NCI-H446 (cell line): ENCODE measurements at regions not wholly inside any gene's neighbourhood (a gene's known extent, or its start where the extent isn't known, plus 50 kb on each side); places are given as distances from the start of the nearest gene placed in this dataset.

ENCODE experiments used
- DNase-seq, 2 experiments: peaks; one replicate each; lab custom pipeline; 2025; lab: John Stamatoyannopoulos, UW

DNA sequence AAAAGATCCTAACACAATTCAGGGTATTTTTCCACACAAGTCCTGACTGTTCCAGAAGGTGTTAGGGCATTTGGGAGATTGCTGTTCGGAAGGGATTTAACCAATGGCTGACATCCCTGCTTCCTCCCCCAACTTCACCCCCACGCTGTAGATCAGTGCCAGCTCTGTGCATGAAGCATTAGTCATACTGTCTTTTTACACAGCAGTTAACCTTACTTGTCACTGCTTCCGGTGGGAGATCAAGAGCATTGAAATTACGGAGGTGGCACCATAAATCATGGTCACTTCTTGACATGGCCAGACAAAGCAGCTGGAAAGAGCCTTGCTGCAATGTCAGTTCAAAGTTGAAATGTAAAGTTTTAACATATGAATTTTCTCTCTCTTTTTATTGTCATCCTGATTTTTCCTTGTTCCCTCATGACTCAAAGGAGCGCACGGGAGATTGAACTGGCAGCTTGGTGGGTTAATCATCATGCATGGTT lies 70.2 kb downstream of the HRH4 start:
- peak in 1 of 2 experiments; percentile 7 for DNase-seq

- no peak for DNase-seq
Measured at GRCh38 chr18:24534271-24534670, 73.8 kb downstream of the HRH4 start.

- no peak for DNase-seq
Measured at GRCh38 chr18:24534737-24535136, 74.3 kb downstream of the HRH4 start.

GRCh38 chr18:24535527-24536295 lies 75.3 kb downstream of the HRH4 start:
- DNase-seq, result no peak

DNA sequence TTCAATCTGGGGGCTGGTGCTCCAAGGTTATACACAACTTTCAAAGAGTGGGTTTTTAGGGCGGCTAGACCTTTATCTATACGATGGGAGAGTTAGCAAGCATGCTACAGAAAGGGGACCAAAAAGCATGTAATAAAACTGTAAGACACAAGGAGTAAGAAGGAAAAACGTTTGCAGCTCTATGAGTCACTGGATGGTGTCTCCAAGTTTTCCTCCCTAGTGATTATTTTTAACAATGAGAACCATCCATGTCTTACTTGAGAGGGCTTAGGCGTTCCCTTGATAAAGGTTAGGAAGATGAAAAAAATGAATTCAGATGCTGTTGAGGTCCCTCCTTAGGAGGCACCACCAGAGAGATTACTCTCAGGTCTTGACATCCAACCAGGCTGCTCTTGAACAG lies 75.9 kb downstream of the HRH4 start:
- no peak for DNase-seq

GRCh38 chr18:24536834-24537233 lies 76.4 kb downstream of the HRH4 start:
- DNase-seq, result no peak

- no peak for DNase-seq
Measured at GRCh38 chr18:24538414-24539264, 78.2 kb downstream of the HRH4 start.

GRCh38 chr18:24539866-24540617 lies 79.6 kb downstream of the HRH4 start:
- no peak for DNase-seq

- no peak for DNase-seq
Measured at GRCh38 chr18:24540896-24541295, 80.5 kb downstream of the HRH4 start.

GRCh38 chr18:24543086-24543794 lies 82.8 kb downstream of the HRH4 start:
- no peak for DNase-seq

DNA sequence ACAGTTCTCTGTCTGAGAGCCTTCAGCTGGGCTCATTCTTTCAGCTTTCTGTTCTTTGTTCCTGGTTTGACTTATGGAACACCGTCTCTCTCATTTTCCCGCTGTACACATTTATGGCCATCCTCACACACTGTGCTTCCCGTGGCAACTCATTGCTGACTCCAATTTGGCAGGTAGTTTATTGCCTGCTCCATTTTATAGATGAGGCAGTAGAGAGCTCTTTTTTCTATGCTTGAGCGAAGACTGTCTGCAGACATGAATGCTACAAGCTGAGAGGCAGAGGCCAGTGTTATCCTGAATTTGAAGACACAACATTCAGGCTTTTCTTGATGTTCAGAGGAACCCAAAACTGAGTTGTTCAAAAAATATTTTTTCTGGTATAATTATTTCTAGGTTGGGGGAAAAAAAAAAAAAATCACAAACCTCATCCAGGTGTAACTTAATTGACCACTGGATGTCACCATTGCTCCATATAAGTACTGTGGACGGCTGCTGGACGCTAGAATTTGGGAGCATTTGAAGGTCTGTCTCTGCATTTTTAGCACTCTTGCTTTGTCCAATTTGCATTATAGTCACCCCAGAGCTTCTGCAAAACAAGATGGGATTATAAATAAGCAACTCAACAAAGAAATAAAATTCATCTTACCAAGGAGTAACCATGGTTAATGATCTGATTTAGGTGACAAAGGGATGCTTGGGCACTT lies 83.5 kb downstream of the HRH4 start:
- peak; percentile 11 to 53 for DNase-seq

GRCh38 chr18:24544949-24545348 lies 84.5 kb downstream of the HRH4 start:
- DNase-seq, result no peak

GRCh38 chr18:24545651-24546050 lies 85.2 kb downstream of the HRH4 start:
- DNase-seq, result no peak

DNA sequence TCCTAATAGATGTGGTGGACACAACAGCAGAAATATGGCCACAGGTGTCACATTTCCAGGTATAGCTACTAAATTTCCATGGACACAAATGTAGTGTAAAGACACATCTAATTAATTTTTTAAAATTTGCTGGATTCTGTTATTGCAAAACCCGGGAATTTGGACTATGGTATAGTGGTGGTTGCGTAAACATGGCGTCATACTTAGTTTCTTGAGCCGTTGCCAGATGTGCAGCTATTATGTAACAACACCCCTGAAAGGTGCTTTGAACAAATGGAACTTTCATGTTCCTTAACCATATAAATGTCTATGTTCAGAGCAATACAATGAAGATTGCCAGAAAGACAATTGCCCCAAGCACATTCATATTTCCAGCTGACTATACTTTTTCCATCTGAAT lies 85.9 kb downstream of the HRH4 start:
- DNase-seq, result no peak

GRCh38 chr18:24548583-24548982 lies 88.1 kb downstream of the HRH4 start:
- no peak for DNase-seq

DNA sequence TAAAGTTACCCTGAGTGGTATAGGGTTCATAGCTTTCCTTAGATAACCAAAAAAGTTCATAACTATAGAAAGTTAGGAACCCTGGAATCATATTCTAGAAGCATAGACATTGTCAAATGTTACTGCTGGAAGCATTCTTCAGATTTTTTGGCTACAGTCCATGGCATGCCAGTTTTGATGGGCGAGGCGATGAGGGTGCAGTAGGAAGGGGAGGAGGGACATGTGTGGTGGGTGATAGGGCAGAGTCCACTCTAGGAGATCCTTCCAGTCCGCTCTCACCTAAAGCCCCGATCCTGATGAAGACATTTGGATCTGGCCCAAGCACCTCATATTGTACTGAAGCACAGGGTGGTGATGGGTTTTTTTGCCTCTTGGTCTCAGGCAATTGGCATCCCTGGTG lies 91.8 kb downstream of the HRH4 start:
- DNase-seq, result no peak

DNA sequence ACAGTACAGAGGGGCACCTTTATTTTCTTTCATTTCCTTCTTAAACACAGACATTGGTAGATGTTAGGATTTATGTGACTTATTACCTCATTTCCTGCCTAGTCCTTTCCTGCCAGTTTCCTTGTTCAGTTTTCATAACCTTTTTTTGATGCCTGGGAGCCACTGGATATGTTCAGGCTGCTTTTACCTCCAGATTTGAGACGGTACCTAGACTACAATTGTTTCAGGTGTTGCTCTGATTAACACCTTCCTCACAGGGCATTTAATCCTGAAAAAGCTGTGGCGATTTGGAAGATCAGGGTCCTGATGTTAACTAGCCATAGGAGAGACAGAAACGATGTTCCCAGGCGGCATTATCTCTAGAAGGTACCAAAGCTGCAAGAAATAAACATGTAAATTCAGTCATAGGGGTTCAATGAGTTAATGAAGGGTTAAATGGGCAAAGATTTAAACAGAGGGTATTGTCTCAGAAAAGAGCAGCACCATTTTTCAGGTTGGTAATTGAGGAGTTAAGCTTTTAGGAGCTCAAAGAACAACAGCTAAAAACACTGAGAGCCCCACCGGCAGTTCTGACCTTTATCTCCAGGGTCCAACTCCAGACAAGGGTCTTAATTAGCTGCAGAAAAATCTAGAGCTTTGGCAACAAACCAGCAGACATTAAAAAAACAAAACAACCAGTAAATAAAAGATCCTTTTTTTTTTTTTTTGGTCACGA lies 93.3 kb downstream of the HRH4 start:
- no peak for DNase-seq

DNA sequence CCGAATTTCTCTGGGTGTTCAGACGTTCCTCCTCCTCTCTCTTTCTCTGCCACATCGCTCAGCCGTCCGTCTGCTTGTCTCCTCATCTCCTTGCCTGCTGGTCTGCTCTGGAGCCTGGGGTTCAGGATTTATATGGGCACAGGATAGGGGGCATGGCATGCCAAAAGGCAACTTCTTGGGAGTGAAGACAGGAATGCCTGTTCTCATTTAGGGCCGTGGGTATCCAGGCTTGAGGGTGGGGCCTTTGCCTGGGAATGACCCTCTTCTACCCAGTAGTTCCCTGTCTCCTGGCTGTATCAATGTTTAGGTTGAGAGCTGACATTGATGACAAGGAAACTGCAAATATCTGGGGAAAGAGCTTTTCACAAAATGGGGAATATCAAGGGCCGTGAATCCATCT lies 98.0 kb downstream of the HRH4 start:
- DNase-seq, result no peak

GRCh38 chr18:24559526-24559925 lies 99.1 kb downstream of the HRH4 start:
- no peak for DNase-seq

- no peak for DNase-seq
Measured at GRCh38 chr18:24560511-24560981, 100.1 kb downstream of the HRH4 start.
